ENCODE measurements at regions not wholly inside any gene's neighbourhood (a gene's known extent, or its start where the extent isn't known, plus 50 kb on each side); places are given as distances from the start of the nearest gene placed in this dataset.

DNA sequence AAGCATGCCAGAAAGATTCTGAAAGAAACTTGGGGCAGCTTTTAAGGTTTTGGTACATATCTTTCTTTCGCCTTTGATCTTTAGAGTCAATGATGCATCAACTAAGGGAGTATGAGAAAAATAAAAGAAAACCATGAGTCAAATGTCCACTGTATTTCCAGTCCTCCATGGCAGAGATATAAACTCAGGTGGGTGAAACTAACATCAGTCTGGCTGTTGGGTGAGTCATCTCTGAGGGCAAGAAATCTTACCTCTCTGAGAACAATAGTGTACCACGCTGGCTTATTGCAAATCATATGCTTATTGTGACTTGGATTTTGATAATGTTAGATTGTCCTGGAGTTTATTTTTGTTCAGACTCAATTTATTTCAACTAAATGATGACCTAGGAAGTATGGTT, 521.0 kb downstream of the PLCL1 start:
- DNase-seq (ENCODE audit: low spot score), result no peak
- no peak overlapping the region for H3K27ac ChIP-seq
- no peak overlapping the region for H3K4me3 ChIP-seq
- TF ChIP-seq, protein P1, sequence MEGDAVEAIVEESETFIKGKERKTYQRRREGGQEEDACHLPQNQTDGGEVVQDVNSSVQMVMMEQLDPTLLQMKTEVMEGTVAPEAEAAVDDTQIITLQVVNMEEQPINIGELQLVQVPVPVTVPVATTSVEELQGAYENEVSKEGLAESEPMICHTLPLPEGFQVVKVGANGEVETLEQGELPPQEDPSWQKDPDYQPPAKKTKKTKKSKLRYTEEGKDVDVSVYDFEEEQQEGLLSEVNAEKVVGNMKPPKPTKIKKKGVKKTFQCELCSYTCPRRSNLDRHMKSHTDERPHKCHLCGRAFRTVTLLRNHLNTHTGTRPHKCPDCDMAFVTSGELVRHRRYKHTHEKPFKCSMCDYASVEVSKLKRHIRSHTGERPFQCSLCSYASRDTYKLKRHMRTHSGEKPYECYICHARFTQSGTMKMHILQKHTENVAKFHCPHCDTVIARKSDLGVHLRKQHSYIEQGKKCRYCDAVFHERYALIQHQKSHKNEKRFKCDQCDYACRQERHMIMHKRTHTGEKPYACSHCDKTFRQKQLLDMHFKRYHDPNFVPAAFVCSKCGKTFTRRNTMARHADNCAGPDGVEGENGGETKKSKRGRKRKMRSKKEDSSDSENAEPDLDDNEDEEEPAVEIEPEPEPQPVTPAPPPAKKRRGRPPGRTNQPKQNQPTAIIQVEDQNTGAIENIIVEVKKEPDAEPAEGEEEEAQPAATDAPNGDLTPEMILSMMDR (IDR thresholded peaks at IDR 0.05), result no peak

DNA sequence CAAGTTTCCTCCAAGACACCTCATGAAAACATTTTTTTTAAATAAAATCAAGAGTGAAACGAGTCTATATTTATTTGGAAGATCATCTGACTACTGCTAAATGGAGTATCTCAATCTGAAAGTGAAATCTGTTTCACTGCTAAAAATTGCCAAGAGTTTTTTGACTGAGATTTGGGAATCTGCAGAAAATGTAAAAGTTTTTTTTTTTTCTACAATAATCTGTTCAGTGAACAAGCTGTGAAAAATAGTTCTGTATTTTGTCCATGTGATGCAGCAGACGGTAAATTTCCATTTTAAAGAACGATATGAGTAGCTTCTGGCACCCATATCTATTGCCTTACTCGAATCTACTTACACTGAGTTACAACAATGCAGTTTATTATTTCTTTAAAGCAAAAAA, 519.7 kb downstream of the PLCL1 start:
- TF ChIP-seq, protein P1 (IDR thresholded peaks at IDR 0.05), result no peak
- no peak overlapping the region for H3K27ac ChIP-seq
- no peak for DNase-seq (ENCODE audit: low spot score)
- no peak overlapping the region for H3K4me3 ChIP-seq

DNA sequence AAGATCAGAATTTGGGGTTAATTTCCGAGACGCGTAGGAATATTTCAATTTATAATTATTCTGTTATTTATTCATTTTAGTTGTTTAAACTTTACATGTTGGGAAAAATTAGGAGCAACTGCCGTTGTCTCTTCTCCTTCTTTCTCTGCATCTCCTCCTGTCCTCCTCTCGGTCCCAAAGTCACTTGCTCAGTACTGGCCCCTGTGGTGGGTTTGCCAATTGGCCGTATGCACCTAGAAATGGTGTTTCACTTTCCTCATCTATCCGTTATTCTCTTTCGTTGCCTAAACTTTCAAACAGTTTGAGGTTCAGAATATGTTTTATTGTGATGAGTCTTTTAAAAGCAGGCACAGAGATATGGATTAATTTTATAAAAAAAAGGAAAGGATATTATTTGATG, 517.9 kb downstream of the PLCL1 start:
- DNase-seq (ENCODE audit: low spot score), result no peak
- TF ChIP-seq, protein P1 (IDR thresholded peaks at IDR 0.05), result no peak
- H3K4me3 ChIP-seq, result no peak overlapping the region
- H3K27ac ChIP-seq, result no peak overlapping the region

DNA sequence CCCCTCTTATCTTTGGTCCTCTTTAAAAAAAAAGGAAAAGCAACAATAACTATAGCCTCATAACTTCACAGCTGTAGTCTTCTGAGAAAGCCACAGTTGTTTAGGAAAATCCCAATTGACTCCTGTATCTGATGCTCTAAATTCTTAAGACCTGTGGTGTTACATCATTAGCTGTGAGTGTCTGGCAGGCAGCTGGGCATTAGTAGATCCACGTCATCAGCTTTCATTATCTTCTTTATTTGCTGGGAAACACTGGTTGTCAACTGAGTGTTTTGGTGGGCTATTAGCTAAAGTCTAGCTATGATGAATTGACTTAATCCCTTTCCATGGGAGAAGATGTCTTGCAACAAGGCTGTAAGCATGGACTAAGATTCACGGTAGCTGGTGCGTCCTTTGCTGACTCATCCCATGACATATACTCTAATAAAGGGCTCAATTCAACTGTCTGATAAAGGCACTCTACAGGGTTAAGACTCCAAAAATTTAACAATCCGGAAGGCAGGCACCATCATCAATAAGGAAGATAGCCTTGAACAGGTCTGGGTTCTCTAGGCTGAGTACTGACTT, 517.2 kb downstream of the PLCL1 start:
- Histone ChIP-seq H3K27ac (no peak overlapping the region), H3K4me3 (no peak overlapping the region)
- DNase-seq (ENCODE audit: low spot score), result no peak
- TF ChIP-seq, protein P1 (IDR thresholded peaks at IDR 0.05), result no peak

DNA sequence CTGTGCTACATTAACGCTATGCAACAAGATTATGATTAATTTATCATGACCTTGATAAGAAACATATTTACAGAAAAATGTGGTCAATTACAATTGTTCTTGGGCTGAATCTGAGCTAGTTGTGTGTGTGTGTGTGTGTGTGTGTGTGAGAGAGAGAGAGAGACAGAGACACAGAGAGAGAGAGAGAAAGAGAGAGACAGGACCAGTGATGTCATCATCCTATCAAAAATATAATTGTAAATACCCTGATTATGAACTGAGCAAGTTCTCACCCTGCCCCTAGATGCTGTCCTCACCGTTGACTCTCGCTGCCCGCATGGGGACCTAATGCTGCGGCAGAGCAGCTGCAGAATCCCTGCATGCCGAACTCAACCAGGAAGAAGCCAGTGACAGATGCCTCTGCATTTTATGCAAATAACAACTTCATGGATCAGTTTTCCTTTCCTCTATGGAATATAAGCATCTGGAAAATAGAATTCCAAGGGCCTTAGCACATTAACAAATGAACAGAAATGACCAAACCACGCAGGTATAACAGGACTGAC, 512.5 kb downstream of the PLCL1 start:
- H3K27ac ChIP-seq, result no peak overlapping the region
- H3K4me3 ChIP-seq, result no peak overlapping the region
- DNase-seq (ENCODE audit: low spot score), result no peak
- TF ChIP-seq, protein P1 (IDR thresholded peaks at IDR 0.05), result no peak

DNA sequence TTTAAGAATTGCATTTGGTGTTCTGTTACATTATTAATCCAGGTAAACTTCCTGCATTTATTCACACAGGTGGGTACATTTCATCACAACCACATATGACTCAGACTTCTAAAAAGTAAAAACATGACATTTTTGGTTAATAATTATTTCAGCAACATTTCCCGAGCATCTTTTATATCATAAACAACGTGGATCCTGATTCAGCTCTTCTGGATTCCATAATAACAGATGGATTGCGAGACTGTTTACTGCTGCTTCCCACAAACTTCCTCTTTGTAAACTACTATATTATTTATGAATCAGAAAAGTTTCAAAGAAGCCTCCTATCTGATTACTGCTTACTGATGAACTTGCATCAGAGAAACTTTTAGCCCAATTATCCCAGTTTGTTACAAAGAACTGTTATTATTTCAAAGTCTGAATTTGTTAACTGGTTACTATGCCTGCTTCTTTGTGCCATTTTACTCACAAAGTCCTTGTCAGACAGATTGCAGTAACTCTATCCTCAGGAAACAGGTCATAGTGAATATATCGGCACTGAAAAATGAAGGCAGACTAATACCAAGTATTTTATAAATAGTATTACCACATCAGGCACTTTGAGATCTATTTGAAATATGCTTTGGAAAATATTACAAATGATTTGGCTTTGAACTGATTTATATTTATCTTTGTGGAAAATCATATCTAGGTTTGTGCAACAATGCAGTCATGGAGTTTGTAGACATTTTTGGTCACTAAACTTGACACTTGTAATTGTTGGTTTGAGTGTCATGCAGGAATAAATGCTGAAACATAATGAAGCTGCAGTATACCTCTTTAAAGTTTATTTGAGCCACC, 511.6 kb downstream of the PLCL1 start:
- no peak overlapping the region for H3K27ac ChIP-seq
- TF ChIP-seq, protein P1 (IDR thresholded peaks at IDR 0.05), result no peak
- no peak for DNase-seq (ENCODE audit: low spot score)
- H3K4me3 ChIP-seq, result no peak overlapping the region
